ENCODE measurements at regions not wholly inside any gene's neighbourhood (a gene's known extent, or its start where the extent isn't known, plus 50 kb on each side); places are given as distances from the start of the nearest gene placed in this dataset.

DNA sequence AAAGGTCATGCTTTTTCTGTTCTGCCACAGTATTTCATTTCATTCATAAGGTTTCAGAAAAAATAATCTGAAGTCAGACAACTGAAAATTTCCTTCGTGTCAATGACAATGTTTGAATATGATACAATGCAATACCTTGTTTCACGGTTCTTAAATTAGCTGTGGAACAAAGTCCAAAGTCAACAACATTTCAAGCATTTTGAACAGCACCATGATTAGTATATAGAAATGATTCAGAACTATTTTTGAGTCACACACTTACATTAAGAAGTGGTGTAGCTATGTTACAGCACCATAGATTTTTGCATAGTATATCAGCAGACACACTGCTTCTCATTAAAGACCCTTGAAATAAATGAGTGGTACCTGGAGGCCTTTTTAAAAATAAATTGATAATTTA lies 178.3 kb upstream of the DSEL start:
- H3K4me1 ChIP-seq (ENCODE audit: control insufficient read depth, insufficient read depth, low read length): no peaks in the 10 kb centered on the region
- H3K9me3 ChIP-seq (ENCODE audit: control insufficient read depth, insufficient read depth, low read depth, low read length): no peaks in the 10 kb centered on the region
- no peak overlapping the region for H3K4me3 ChIP-seq (ENCODE audit: low read depth in 2 of 2, low read length in 2 of 2)
- intact Hi-C loops (cut with micrococcal nuclease; ENCODE audit: unreplicated experiment): no loop called here
- CTCF ChIA-PET: no interaction called here
- POLR2A ChIA-PET: no interaction called here
- no peak for DNase-seq (ENCODE audit: low read depth, low spot score)
- no TSS peak for BruUV-seq (replicated peaks)
- in situ Hi-C loops (cut with HindIII; ENCODE audit: low pct_unique_long_range_greater_than_20kb, low sequenced_read_pairs): no loop called here
- H3K27ac ChIP-seq (ENCODE audit: low read length): no peak overlapping the region
- no peaks in the 10 kb centered on the region for H3K27me3 ChIP-seq (ENCODE audit: control insufficient read depth, insufficient read depth, low read length)
- no peak for ATAC-seq
- H3K36me3 ChIP-seq (ENCODE audit: control insufficient read depth, insufficient read depth, low read length): no peaks in the 10 kb centered on the region
- TF ChIP-seq, protein P1, sequence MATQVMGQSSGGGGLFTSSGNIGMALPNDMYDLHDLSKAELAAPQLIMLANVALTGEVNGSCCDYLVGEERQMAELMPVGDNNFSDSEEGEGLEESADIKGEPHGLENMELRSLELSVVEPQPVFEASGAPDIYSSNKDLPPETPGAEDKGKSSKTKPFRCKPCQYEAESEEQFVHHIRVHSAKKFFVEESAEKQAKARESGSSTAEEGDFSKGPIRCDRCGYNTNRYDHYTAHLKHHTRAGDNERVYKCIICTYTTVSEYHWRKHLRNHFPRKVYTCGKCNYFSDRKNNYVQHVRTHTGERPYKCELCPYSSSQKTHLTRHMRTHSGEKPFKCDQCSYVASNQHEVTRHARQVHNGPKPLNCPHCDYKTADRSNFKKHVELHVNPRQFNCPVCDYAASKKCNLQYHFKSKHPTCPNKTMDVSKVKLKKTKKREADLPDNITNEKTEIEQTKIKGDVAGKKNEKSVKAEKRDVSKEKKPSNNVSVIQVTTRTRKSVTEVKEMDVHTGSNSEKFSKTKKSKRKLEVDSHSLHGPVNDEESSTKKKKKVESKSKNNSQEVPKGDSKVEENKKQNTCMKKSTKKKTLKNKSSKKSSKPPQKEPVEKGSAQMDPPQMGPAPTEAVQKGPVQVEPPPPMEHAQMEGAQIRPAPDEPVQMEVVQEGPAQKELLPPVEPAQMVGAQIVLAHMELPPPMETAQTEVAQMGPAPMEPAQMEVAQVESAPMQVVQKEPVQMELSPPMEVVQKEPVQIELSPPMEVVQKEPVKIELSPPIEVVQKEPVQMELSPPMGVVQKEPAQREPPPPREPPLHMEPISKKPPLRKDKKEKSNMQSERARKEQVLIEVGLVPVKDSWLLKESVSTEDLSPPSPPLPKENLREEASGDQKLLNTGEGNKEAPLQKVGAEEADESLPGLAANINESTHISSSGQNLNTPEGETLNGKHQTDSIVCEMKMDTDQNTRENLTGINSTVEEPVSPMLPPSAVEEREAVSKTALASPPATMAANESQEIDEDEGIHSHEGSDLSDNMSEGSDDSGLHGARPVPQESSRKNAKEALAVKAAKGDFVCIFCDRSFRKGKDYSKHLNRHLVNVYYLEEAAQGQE (IDR thresholded peaks at IDR 0.05; ENCODE audit: insufficient read depth in 1 of 2, low read depth in 2 of 2, low read length in 1 of 2): no peak
- TF ChIP-seq, protein P2, sequence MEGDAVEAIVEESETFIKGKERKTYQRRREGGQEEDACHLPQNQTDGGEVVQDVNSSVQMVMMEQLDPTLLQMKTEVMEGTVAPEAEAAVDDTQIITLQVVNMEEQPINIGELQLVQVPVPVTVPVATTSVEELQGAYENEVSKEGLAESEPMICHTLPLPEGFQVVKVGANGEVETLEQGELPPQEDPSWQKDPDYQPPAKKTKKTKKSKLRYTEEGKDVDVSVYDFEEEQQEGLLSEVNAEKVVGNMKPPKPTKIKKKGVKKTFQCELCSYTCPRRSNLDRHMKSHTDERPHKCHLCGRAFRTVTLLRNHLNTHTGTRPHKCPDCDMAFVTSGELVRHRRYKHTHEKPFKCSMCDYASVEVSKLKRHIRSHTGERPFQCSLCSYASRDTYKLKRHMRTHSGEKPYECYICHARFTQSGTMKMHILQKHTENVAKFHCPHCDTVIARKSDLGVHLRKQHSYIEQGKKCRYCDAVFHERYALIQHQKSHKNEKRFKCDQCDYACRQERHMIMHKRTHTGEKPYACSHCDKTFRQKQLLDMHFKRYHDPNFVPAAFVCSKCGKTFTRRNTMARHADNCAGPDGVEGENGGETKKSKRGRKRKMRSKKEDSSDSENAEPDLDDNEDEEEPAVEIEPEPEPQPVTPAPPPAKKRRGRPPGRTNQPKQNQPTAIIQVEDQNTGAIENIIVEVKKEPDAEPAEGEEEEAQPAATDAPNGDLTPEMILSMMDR (IDR thresholded peaks at IDR 0.05): no peak
- TF ChIP-seq SIN3A (IDR thresholded peaks at IDR 0.05; ENCODE audit: borderline replicate concordance, insufficient read depth, low read depth, low read length): no peak
- no peak for TF ChIP-seq TCF7L2 (IDR thresholded peaks at IDR 0.05; ENCODE audit: low read depth, low read length)

DNA sequence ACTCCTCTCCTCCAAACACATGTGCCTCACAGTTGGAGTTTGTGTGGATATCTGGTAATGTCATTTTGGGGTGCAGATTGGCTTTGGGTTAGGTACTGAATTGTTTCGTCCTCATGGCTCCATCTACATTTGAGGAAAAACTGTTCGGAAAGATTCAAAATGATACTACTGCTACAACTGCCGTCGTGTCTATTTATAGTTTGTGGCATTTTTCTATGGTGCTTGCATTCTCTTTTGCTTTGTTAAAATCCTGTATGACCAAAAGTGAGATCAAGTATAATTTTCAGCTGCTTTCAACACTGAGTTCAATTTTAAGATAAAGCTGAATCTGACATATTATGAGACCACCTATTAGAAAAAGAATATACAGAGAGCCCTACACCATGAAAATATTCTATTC lies 176.3 kb upstream of the DSEL start:
- Histone ChIP-seq H3K27me3 (ENCODE audit: control insufficient read depth, insufficient read depth, low read length) (no peaks in the 10 kb centered on the region), H3K4me1 (ENCODE audit: control insufficient read depth, insufficient read depth, low read length) (no peaks in the 10 kb centered on the region), H3K27ac (ENCODE audit: low read length) (no peak overlapping the region), H3K9me3 (ENCODE audit: control insufficient read depth, insufficient read depth, low read depth, low read length) (no peaks in the 10 kb centered on the region), H3K36me3 (ENCODE audit: control insufficient read depth, insufficient read depth, low read length) (no peaks in the 10 kb centered on the region), H3K4me3 (ENCODE audit: low read depth in 2 of 2, low read length in 2 of 2) (no peak overlapping the region)
- intact Hi-C loops (cut with micrococcal nuclease; ENCODE audit: unreplicated experiment) (no loop called here), in situ Hi-C loops (cut with HindIII; ENCODE audit: low pct_unique_long_range_greater_than_20kb, low sequenced_read_pairs) (no loop called here)
- DNase-seq (ENCODE audit: low read depth, low spot score) (no peak), ATAC-seq (no peak)
- CTCF ChIA-PET: no interaction called here
- POLR2A ChIA-PET: no interaction called here
- no peak for TF ChIP-seq POLR2AphosphoS5 (IDR thresholded peaks at IDR 0.05; ENCODE audit: low read depth, low read length)
- no peak for TF ChIP-seq TCF7L2 (IDR thresholded peaks at IDR 0.05; ENCODE audit: low read depth, low read length)
- TF ChIP-seq, protein P1 (IDR thresholded peaks at IDR 0.05; ENCODE audit: insufficient read depth in 1 of 2, low read depth in 2 of 2, low read length in 1 of 2): no peak
- no peak for TF ChIP-seq SIN3A (IDR thresholded peaks at IDR 0.05; ENCODE audit: borderline replicate concordance, insufficient read depth, low read depth, low read length)
- TF ChIP-seq, protein P2 (IDR thresholded peaks at IDR 0.05): no peak
- no TSS peak for BruUV-seq (replicated peaks)
